ENCODE measurements at regions not wholly inside any gene's neighbourhood (a gene's known extent, or its start where the extent isn't known, plus 50 kb on each side); places are given as distances from the start of the nearest gene placed in this dataset.

GRCh38 chr12:77591959-77592743 is 238.5 kb upstream of the NAV3 start:
- DNase-seq (ENCODE audit: low read depth): no peak
- no peak overlapping the region for H3K4me3 ChIP-seq (ENCODE audit: low read depth, low read length)

GRCh38 chr12:77590306-77590705 is 240.4 kb upstream of the NAV3 start:
- DNase-seq (ENCODE audit: low read depth): no peak
- H3K4me3 ChIP-seq (ENCODE audit: low read depth, low read length): no peak overlapping the region

DNA sequence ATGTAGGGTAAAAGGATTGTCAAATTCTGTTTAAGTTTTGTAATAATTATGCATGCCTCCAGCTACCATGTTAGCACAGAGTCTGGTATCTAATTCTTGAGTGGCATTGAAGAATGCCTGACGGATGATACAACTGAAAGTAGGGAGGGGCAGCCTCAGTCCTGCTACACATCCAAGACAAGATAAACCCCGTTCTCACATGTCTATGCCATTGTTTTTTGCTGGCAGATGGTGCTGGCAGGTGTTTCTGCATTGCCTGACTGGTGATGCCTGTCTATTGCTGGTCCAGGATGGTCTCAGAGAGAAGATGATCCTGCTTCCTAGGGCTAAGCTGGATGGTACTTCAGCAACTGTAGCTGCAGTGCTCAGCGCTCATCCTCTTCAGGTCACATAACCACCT is 245.8 kb upstream of the NAV3 start:
- no peak for DNase-seq (ENCODE audit: low read depth)
- no peak overlapping the region for H3K4me3 ChIP-seq (ENCODE audit: low read depth, low read length)

DNA sequence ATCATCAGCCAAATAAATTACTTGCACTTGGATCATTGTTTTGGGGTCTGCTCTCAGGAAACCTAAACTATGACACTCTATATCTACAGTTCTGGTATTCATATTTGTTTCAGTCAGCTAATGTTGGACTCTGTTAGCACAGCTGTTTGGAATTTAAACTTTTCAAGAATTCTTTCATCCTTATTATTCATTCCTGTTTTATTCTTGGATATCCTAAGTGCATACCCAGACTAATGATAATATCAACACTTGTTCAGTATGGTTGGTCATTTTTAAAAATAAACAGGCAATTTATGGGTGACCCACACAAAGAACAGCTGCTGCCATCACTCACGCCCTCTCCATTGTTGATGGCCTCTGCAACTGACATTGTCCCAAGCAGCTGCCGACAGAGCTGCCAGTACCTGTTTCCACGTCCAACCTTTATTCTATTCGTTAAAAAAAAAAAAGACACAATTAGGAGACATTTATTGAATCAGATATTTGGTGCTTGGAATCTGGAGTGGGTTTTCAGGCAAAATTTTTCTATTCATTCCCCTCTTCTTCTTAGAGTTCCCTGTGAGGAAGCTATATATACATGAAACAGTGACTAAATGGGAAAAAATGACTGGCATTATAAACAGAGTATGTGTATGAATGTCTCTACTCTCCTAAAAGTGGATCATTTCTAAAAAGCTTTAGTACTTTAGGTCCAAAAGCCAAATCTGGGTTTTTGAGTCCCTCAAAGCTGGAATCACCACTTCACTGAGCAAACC is 252.1 kb upstream of the NAV3 start:
- peak; percentile 39 for DNase-seq (ENCODE audit: low read depth)
- H3K4me3 ChIP-seq (ENCODE audit: low read depth, low read length): no peak overlapping the region

GRCh38 chr12:77577791-77578190 is 252.9 kb upstream of the NAV3 start:
- no peak overlapping the region for H3K4me3 ChIP-seq (ENCODE audit: low read depth, low read length)
- DNase-seq (ENCODE audit: low read depth): no peak

- H3K4me3 ChIP-seq (ENCODE audit: low read depth, low read length): no peak overlapping the region
- DNase-seq (ENCODE audit: low read depth): no peak
Observed at GRCh38 chr12:77575376-77575919, 255.2 kb upstream of the NAV3 start.

GRCh38 chr12:77572371-77572770 is 258.3 kb upstream of the NAV3 start:
- H3K4me3 ChIP-seq (ENCODE audit: low read depth, low read length): no peak overlapping the region
- DNase-seq (ENCODE audit: low read depth): no peak

- H3K4me3 ChIP-seq (ENCODE audit: low read depth, low read length): no peak overlapping the region
- no peak for DNase-seq (ENCODE audit: low read depth)
Observed at GRCh38 chr12:77571768-77572167, 258.9 kb upstream of the NAV3 start.

DNA sequence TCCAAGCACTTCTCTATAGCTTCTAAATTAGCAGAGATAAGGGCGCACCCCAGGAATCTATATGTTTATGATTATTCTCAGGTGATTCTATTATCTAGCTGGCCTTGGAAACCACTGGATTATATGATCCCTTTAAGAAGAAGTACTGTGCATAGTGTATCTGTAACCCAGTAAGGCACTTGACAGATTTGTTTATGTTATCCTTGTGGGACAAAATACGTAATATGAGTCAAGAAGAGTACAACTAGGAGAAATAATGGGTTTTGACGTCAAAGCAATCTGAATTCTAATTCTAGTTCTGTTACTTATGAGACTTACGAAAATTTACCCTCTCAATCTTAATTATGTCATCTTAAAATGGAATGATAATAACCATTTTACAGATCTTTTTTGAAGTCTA is 259.6 kb upstream of the NAV3 start:
- DNase-seq (ENCODE audit: low read depth): no peak
- no peak overlapping the region for H3K4me3 ChIP-seq (ENCODE audit: low read depth, low read length)

DNA sequence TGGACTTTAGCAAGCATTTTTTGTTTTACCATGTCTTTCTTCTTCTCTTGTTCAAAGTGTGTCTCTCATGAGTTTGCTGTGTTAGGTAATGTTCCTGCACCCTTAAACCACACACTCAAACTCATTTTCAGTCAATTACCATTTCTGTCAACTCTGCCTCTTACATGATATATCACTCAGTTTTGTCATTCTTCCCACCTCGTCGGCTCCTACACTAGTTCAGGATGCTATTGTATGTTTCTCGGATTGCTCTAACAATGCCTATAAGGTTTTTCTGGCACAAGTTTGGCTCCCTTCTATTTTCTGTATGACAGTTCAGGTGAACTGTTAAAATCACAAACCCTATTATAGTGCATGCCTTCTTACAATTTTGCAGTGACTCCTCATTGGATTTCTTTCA is 260.8 kb upstream of the NAV3 start:
- H3K4me3 ChIP-seq (ENCODE audit: low read depth, low read length): no peak overlapping the region
- no peak for DNase-seq (ENCODE audit: low read depth)

- H3K4me3 ChIP-seq (ENCODE audit: low read depth, low read length): no peak overlapping the region
- no peak for DNase-seq (ENCODE audit: low read depth)
Observed at GRCh38 chr12:77560714-77561113, 270.0 kb upstream of the NAV3 start.

DNA sequence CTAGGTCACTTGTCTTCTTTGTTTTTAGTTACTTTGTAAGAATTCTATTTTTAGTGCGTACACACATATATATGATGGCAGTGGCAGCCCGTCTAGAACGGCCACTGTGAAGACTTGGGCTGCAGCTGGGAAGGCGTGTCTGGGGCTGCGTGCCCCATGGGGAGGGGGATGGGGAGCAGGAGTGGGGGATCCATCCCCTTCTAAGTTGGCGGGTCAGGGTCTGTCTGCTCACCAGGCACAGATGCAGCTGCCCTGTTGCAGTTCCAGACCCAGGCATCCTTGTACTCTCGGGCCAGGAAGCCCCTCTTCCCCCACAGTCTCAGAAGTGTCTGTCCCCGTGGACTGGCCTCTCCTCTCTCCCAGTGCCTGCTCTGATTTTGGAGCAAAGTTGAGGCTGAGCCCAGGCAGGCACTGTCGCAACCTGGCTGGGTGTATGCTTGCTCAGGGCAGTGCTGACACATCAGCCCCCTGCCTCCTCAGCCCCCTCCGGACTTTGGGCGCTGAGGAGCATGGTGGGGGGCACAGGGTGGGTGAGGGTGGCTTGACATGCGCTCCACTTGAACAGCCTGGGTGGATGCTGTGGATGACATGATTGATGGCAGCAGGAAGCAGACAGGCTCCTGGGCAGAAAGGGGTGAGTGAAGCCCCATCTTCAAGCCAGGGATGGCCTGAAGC is 271.2 kb upstream of the NAV3 start:
- no peak for DNase-seq (ENCODE audit: low read depth)
- no peak overlapping the region for H3K4me3 ChIP-seq (ENCODE audit: low read depth, low read length)

- H3K4me3 ChIP-seq (ENCODE audit: low read depth, low read length): no peak overlapping the region
- no peak for DNase-seq (ENCODE audit: low read depth)
Observed at GRCh38 chr12:77555074-77555473, 275.6 kb upstream of the NAV3 start.

DNA sequence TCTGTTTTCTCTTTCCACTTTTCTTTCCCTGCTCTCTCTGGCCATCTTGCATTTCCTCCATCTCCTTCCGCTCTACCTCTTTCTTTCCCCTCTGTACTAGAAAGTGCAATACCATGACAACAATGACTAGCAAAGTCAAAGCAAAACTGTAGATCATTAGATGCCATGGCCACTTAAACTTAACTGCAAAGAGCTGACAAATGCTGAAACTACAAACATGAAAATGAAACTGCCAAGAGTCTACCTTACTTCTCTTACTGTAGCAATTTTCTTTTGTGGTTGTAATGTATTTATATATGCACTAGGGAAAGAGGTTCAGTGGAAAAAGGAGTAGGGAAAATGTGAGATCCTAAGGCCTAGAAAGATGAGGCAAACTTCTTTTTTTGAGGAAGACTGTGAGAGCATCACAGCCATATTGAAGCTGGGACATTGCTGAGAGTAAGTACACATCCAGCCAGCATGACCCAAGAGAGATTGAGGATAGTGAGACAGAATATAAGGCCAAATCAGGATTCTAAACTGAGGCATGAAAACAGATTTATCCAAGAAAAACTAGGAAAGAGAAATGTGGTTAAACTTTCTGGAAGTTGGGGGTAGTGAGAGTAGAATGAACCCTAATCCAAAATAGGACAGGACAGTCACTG is 276.6 kb upstream of the NAV3 start:
- H3K4me3 ChIP-seq (ENCODE audit: low read depth, low read length): no peak overlapping the region
- no peak for DNase-seq (ENCODE audit: low read depth)

DNA sequence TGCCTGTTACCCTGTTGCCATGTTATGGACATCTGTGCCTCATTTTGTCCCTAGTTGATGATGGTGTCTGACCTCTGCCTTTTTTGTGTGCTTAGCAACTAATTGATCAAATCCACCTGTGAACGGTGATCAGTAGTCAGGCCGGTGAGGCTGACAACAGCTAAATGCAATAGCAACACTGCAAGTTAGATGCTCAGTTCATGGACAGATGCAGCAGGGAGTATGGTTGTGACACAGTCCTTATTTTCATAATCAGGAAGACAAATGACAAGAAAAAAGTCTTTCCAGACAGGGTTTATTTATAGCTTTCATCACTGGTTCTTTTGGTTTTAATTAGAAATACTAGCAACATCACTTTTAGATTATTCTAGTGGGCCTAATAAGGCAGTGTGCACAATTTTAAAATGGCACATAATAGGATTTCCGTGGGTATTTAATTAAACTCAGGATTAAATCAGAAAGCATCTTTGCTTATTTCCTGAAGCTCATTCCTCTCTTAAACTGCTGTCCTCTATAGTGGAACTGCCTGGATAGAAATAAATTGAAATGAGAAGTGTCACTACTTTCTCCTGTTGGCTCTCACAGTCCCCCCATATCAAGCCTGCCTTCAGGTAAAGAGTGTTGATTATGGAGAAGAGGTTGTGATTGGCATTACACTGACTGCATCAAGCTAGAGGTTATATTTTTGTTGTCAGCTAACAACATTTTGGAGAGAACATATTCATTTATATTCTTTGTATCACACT is 281.1 kb upstream of the NAV3 start:
- DNase-seq (ENCODE audit: low read depth): no peak
- no peak overlapping the region for H3K4me3 ChIP-seq (ENCODE audit: low read depth, low read length)

DNA sequence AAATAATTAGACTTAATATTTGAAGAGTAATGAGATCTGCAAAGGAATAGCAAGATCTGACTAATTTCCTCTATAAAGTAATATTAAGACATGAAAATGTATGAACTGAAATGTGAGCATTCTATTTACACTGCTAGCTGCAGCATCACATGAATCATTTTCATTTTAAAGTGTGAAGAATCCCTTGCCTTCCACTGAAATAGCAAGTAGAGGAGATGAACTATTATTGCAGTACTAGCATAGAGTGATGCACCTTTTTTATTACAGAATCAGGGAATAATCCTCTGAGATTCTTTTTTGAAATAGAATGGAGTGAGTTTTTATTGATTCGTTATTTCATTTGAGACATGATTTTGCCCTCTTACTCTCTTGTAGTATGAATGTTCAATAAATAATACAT is 281.9 kb upstream of the NAV3 start:
- H3K4me3 ChIP-seq (ENCODE audit: low read depth, low read length): no peak overlapping the region
- no peak for DNase-seq (ENCODE audit: low read depth)

- H3K4me3 ChIP-seq (ENCODE audit: low read depth, low read length): no peak overlapping the region
- DNase-seq (ENCODE audit: low read depth): no peak
Observed at GRCh38 chr12:77540097-77540496, 290.6 kb upstream of the NAV3 start.

GRCh38 chr12:77537663-77538062 is 293.0 kb upstream of the NAV3 start:
- no peak overlapping the region for H3K4me3 ChIP-seq (ENCODE audit: low read depth, low read length)
- DNase-seq (ENCODE audit: low read depth): peak; percentile 20

DNA sequence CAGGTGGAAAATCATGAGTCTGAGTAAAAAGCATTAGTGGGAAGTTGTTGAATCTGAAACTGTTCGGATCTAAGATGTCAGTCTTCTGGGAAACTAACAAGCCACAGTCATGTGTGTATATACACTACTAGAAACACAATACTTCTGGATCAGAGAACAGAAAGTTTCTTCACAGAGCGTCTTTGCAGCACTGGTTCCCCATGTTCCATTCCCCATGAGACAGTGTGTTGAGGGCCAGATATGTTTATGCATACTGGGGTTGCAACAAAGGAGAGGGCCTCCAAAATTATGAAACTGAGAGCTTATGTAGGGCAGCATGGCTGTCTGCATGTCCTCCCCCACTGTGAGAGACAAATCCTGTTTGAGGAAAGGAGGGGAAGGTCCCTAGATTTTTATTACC is 295.0 kb upstream of the NAV3 start:
- no peak overlapping the region for H3K4me3 ChIP-seq (ENCODE audit: low read depth, low read length)
- no peak for DNase-seq (ENCODE audit: low read depth)
